GM19238 (cell line): ENCODE measurements at regions not wholly inside any gene's neighbourhood (a gene's known extent, or its start where the extent isn't known, plus 50 kb on each side); places are given as distances from the start of the nearest gene placed in this dataset.

Experiments
- DNase-seq: peaks from one replicate; pipeline ENCODE4 v3.0.0; 2011; ENCODE audit warnings: low spot score; ENCODE audit not compliant: insufficient read length

DNA sequence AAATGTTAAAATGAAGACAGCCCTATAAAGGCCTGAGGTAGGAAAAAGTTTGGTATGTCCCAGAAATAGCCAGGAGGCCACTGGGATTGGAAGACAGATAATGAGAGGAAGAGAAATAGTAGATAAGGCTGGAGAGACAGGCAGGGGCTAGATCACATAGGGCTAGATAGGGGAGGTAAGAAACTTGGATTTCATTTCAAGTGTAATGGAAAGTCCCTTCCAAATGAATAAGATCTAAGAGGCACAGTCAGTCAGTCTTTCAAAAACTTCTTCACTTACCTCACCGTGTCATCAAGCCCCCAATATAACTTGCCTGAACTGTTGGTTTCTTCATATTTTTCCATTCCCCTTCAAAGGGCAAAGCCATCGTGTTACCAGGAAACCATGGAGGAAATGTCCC is 121.8 kb downstream of the SPCS3 start:
- DNase-seq: no peak

DNA sequence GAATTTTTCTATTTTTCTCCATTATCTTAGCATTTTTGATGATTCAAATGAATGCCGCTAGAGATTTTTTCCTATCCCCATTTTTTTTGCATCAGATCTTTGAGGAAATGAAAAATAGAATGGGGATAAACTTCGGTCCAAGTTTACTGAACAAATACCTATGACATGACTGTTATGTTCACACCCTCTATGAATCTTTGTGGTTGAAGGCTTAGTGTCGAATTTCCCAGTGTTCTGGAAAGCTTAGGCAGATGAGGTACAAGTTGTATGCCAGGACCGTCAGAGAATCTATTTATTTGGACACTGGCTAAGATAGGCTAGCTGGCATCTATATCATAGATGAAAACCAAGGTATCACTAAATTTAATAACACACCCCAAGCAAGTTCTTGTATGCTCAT is 123.4 kb downstream of the SPCS3 start:
- DNase-seq: no peak

DNA sequence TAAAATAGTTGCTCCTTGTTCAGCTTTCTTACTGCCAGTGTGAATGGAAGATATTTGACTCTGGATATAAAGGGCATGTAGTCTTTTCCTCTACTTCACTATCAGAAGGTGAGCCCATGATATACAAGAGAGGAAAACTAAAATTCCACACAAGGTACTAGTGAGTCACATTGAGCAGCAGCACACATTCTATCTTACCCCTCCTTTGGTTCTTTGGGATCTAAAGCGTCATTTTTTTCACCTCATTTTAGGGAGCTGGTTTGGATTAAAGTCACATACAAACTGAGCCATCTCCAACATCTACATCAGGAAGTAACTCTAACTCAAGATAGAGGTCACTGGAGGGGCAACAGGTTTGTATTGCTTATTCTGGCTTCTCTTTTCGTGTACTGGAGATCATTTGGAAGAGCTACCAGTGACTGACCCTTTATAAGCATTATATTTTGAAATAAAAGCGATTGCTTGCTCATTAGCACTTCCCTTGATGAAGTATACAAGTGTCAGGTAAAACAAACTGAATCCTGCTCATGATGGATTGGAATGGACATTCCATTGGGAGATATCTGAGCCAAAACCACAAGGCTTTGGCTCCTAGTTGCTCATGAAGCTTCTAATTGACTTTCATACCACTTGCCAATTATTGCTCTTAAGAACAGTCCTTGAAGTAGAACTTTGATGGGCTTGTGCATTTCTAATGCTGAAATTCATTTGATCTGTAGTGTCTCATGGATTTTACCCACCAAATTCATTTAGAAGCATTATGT is 124.1 kb downstream of the SPCS3 start:
- DNase-seq: no peak

DNA sequence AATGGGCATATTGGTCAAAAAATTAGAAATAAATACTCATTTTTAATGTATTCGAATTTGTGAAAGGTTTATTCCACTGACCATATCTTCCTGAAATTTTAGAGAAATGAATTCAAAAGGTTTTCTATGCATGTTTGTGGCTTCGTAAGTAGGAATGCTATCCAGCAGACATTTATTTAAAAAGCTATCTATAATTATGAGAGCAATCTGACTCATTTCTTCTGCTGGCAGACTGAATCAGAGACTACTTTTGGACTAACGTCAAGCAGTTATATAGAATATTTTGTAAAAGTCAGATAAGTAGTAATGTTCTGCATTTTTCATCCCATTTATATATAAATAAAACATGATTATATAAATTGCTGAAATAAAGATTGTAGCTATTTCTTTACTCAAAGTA is 125.0 kb downstream of the SPCS3 start:
- no peak for DNase-seq

DNA sequence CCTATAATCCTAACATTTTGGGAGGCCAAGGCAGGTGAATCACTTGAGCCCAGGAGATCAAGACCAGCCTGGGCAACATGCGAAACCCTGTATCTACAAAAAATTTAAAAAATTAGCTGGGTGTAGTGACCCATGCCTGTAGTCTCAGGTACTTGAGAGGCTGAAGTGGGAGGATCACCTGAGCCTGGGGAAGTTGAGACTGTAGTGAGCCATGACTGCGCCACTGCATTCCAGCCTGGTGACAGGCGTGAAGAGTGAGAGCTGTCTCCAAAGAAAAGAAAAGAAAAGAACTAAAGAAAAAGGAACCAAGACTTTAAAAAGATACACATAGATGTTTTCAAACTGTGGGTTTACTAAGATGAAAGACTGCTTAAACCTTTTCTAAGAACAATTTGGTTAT is 129.0 kb downstream of the SPCS3 start:
- DNase-seq: no peak

DNA sequence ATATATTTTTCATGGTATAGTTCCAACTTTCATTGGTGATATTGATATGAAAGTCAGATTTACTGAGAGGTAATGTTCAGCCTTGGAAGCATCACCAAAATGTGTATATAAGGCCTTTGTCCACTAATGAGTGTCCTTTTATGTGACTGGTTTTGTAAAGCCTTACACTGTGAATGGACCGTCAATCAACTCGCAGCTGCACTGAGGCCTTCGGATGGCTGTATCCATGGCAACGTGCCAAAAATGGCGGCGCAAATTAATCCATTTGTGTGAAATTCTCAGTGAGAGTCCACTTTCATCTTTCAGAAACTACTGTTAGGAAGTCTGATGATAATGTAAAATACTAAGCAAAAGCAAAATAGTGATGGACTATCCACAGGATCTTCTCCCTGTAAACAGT is 131.7 kb downstream of the SPCS3 start:
- no peak for DNase-seq

DNA sequence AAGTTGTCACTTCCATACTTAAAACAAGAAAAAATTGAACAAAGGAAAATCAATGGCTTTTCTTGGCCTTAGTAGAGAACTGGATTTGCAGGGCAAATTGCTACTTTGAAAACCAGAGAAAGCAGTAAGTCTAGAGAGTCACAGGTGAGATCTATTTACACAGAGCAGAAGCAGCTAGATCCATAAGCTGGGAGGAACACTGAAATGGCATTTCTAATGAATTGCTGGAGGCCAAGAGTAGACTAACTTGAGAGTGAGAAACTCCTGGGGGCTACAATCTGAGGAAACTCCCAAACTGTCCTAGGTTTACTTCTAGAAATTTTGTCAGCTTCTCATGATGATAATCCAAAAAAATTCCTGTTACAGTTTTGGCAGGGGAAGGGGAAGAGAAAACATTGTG is 133.3 kb downstream of the SPCS3 start:
- DNase-seq: no peak

DNA sequence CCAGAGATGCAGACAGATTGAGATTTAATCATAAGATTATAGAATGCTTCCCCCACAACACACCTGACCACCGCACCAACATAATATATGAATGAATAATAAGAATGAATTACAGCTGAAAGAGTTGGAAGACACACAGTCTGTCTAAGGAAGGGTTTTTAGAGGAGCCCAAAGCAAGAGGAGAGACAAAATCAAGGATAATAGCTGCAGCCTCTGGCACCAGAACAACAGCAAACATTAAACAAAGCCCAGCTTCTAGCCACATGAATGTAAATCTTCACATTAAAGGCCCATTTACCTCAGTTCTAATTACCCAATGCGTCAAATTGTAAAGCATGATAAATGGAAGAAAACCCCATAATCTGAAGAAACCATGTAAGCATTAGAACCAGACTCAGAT is 133.9 kb downstream of the SPCS3 start:
- DNase-seq: no peak

DNA sequence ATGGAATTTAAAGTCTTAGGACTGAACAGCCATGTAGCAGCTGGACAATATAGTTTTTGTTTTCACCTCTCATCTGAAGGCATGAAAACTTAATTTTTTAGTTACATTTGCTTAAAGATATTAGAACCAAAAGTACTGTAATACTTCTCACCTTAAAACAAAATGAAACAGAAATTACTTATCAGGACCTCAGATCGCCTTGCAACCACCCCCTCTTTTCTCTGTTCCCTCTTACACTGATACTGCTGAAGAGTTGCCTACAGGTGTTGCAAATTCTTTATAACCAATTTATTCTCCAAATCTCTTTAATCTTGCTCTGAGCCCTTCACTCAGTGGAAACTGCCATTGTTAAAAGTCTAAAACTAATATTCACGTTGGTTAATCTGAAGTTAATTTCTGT is 145.0 kb downstream of the SPCS3 start:
- peak; percentile 5 for DNase-seq

DNA sequence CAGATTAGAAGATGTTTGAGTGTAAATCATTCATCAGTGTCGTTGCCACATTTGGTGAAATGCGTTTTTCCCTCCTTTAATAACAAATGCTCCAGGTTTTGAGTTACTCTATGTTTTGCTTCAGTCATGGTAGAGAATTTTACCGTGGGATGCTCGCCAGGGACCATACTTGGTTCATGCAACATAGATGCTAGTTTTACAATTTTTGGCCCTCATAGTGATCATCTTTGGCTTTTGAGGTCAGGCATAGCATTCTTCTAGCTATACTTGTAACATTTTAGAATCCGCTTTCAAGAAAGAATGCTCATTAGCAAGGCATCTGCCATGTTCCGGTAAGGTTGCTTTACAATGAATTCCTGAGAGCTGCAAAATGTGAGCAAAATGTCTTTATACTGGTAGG is 147.2 kb downstream of the SPCS3 start:
- no peak for DNase-seq

DNA sequence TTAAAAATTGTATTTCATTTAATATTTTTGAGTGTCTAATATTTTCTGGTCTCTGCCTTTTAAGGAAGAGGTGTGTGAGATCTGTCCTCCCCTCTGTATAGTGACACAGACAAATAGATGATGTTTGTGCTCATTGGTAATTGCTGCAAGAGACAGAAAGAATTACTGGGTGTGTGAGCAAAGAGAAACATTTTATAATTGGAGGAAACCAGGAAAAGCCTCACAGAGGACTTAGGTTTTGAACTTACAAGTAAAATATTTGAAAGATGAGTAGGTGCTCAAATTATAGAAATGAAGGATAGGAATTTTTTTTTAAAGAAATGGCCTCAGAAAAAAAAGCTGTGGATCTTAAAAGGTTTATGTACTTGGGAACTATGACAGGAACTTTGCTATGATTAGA is 149.8 kb downstream of the SPCS3 start:
- DNase-seq: no peak

DNA sequence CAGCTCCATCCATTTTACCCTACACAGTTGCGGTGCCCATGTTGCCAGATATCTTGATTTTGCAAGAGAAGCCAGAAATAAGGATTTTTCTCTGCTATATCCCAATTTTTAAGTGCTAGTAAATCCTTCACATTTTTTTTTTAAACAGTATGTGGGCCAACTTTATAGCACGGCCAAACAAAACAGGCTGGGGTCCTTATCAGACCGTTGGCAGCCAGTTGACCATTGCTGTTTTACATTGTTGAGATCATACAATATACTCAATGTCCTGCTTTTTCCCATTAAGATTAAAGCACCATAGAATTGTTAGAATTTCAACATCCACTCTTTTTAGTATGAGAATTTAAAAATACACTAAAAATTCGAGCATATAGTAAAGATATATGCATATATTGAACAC is 150.9 kb downstream of the SPCS3 start:
- no peak for DNase-seq

DNA sequence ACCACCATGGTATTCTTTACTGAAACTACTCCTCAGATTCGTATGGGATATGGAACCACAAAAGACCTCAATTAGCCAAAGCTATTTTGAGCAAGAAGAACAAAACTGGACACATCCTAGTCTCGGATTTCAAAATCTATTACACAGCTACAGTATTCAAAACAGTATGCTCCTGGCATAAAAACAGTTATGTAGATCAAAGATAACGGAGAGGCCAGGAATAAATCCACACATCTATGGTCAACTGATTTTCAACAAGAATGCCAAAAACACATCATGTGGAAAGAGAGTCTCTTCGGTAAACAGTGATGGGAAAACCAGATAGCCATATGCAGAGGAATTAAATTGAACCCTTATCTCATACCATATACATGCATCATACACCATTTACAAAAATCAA is 155.3 kb downstream of the SPCS3 start:
- DNase-seq: no peak

DNA sequence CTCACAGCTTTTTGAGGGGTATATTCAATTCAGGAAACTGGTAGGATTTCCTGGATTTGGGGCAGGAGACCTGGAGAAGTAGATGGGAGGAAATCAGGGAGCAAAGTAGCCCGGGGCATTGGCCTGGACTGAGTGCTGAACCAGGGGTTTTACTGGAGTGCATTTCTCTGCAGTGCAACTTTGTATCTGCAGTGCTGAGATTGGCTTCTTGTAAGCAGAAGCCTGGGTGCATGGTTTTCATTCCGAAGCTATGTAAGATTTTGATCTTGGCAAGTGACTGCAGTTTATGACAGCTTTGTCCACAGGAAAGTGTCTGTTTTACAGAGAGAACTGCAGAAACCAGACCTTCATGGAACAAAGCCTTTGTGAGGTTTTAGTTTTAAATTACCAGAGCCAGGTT is 158.3 kb downstream of the SPCS3 start:
- no peak for DNase-seq

DNA sequence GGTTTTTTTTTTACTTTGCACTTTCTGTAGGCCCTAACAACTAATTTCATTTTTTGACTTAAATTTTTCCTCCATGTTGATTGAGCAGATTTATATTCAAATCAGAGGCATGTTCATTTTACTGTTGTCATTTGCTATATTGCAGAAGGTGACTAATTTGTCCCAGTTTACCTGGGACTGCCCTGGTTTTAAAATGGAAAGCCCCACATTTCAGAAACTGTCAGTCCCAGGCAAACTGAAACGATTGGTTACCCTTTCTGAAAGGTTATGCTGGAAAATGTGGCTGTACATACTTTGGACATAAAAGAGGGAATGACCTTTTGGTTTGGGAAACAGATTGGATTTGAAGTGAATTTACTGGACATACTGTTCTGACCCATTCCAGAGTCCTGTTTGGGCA is 160.0 kb downstream of the SPCS3 start:
- no peak for DNase-seq

DNA sequence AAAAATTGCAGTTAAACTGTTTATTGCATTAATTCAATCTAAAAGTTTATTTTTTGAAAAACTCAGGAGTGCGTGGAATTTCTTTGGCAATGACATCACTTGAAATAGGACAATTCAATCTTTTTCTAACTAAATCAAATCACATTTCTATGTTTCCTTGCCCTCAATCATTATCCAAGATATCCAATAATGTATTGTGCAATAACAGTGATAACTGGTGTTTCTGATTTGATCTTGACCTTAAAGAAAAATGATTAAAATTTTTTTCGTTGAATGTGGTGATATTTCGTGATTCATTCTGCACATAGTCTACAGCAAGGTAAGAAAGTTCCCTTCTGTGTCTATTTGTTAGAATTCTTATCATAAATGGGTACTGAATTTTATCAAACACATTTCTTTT is 163.2 kb downstream of the SPCS3 start:
- no peak for DNase-seq

DNA sequence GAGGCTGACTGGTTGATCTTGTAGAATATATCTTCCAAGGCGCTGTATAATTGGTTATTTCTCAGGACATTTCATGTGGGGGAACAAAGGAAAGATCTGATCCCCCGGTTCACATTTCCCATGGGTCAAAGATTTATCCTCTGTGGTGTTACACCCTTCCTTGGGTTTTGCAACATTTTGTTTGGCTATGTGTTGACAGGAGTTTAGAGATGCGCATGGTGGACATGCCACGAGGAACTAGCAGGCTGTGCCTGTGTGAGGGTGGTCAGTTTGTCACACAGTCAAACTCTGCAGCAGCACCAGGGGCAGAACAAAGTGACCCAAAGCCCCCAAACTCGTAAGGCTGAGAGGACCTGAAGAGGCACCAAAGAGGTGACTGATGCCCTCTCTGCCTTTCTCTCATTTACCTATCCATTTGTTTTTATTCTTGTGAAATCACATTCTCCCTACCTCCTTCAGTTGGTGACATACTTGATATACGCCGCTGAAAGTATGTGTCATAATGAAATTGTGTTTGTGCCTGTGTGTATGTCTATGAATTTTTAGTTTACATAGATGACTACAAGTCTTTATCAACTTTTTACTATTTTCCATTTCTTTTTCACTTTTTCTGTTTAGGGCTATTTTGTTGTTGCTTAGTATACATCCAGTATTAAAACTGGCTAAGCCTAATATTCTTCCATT is 164.7 kb downstream of the SPCS3 start:
- DNase-seq: no peak

DNA sequence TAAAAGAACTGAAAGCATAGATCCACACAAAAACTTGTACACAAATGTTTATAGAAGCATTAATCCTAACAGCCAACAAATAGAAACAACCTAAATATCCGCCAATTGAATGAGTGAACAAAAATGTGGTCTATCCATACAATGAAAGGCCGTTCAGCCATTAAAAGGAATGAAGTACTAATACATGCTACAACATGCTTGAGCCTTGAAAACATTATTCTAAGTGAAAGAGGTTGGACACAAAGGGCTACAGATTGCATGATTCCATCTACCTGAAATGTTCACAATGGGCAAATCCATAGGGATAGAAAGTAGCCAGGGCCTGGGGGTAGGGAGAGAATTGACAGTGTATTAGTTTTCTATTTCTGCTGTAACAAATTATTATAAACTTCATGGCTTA is 169.2 kb downstream of the SPCS3 start:
- no peak for DNase-seq

DNA sequence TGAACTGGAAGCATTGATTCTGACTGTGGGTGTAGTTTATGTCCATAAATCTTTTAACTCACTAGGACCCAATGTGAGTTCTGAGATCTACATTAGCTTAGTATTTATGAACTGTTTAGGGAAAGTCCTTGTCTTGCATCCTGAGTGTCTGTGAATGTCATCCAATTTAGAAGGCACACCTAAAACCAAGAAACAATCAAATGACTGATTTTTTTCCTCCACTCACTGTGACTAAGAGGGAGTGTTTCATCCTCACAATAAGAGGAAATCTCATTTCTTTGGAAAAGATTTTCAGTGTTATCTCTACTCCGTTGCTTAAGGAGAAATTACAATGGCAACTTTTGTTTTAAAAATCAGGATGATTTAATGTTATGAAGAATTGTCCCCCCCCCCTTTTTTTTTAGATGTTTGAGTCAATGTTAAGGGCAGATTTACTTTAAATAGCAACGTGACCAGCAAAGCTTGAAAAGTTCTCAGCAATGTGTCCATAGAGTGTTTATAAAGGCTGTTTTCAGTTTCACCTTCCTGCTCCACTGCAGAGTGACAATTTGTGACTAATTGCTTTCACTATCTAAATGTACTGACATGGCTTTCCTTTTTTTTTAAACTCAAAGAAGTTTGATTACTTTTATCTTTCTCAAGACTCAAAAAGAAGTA is 173.0 kb downstream of the SPCS3 start:
- DNase-seq: peak; percentile 35

DNA sequence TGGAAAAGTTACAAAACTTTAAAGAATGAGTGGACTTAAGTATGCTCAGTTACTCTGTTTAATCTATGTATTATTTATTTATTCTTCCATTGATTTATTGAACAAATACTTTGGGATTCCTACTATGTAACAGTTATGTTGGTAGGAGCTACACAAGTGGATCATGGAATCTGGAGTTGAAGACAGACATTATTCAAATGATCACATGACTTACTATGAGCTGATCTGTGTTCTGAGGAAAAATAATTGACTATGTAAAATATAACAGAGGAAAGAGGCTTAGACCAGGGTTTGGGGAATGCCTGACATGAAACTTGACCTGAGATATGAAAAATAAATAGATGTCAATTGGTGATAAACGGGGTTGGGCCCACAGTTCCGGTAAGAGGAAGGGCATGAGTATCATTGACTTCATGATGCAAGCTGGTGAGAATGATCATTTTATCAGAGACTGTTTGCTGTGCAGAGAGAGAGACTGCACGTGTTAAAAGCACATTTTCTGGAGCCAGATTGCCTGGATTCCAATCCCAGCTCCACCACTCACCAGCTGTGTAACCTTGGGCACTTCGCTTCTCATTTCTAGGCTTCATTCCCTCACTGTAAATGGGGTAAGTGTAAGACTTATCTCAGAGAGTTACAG is 179.0 kb downstream of the SPCS3 start:
- no peak for DNase-seq

DNA sequence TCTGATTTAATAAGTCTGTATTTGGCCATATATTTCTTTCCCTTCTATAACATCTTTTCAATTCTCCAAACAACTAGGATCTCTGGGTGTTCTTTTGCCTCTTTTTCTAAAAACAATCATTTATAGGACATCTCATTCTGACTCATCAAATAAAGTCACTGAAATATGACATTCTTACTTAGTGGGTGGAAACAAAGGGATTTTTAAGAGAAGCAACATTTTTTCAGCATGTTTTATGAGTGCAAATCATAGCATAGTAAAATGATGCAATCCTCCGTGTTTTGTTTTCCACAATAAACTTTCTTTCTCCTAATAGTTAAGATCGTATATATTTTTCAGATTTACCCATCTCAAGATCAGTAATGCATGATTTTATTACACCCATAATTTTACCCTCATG is 179.8 kb downstream of the SPCS3 start:
- no peak for DNase-seq

DNA sequence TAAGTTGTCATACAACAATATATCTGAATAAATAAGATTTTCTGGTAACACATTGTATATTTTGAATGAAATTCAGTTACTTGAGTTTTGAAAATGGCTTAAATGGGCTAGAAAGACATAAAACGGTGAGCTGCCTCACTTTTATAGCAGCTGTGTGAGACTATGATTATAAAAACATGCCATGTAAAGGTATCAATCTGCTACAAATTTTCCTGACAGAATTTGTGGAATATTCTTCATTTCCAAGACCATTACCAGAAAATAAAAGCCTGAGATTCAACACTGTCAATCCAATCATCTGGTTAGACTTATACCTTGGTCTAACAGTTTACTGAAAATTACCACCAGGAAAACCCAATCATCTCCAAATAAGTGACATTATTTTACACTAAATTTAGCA is 181.1 kb downstream of the SPCS3 start:
- no peak for DNase-seq
